ENCODE measurements at regions not wholly inside any gene's neighbourhood (a gene's known extent, or its start where the extent isn't known, plus 50 kb on each side); places are given as distances from the start of the nearest gene placed in this dataset.

DNA sequence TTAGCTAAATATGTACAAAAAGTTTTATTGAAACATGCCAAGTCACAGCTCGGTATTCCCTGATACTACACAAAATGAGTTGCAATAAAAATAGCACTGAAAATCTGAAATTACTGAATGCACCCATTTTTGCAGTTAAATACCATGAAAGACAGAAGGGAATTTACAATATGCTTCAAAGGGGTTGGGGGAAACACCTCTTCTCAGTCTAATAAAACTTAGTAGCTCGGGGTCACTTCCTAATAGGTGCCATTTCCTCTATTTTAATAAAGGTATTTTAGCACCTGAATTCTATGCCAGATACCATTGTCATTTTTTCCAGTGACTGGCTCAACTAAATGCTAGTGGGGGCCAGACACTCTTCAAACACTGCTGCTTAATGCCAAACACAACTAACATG, 204.1 kb upstream of the MEF2C start:
- TF ChIP-seq SUZ12 (IDR thresholded peaks at IDR 0.05; ENCODE audit: extremely low read depth, insufficient read depth, insufficient read length) (no peak), ZNF274 (IDR thresholded peaks at IDR 0.05; ENCODE audit: low read depth, low read length) (no peak)

Data from NT2/D1 (cell line).